ENCODE measurements at regions not wholly inside any gene's neighbourhood (a gene's known extent, or its start where the extent isn't known, plus 50 kb on each side); places are given as distances from the start of the nearest gene placed in this dataset.
"Not testable (repeated sequence)": the region's sequence is repeated elsewhere in the genome, so short reads cannot be mapped to it uniquely, and the experiment has no call there.

DNA sequence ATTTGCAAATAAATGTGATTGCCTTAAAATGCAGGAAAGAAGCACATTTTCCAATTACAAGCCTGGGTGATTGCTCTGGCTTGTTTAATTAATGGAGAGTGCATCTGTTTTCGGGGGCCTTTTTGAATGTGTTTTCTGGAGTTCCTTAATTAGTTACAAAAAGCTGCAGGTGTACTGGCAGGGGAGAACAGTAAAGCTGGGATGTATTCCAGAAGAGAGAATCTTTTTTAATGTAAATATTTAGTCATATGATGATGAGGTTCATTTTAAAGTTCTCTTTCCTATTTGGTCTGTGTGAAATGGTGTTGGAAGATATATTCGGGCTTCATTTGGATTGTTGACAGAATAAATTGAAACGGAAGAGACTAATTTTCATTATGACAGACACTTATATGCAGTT is 70.9 kb upstream of the N4BP1 start:
- no peak for DNase-seq (ENCODE audit: low spot score)

DNA sequence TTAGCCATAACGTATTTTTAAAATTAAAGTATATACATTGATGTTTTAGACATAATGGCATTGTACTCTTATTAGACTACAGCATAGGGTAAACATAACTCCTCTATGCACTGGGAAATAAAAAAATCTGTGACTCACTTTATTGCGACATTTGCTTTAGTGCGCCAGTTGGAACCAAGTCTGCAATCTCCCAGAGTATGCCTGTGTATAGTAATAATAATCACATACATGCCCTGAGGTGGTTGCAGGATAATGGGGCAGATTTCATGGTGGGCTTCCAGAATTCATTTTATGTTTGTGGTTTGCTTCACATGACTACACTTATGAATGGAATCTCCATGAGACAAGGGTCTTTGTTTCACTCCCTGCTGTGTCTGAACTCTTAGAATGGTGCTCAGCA is 66.9 kb upstream of the N4BP1 start:
- no peak for DNase-seq (ENCODE audit: low spot score)

DNA sequence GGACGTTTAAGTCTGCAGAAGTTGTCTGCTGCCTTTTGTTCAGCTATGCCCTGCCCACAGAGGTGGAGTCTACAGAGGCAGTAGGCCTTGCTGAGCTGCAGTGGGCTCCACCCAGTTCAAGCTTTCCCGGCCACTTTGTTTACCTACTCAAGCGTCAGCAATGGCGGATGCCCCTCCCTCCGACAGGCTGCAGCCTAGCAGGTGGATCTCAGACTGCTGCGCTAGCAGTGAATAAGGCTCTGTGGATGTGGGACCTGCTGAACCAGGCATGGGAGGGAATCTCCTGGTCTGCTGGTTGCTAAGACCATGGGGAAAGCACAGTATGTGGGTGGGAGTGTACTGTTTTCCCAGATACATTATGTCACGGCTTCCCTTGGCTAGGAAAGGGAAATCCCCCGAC is 58.2 kb upstream of the N4BP1 start:
- DNase-seq (ENCODE audit: low spot score): not testable (repeated sequence)

DNA sequence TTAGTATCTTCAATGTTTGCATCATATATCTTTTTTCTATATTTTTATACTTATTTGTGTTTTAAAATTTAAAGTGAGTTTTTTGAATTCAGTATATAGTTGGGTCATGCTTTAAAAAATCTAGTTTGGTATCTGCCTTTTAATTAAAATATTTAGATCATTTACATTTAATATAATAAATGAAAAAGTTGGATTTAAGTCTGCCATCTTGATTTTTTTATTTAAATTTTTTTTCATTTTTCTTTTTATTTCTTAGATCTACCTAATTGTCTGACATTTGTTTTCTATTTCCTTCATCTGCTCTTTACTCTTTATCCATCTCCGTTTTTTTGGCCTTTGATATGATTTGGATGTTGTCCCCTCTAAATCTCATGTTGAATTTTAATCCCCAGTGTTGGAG is 50.0 kb upstream of the N4BP1 start:
- no peak for DNase-seq (ENCODE audit: low spot score)

Data from kidney capillary endothelial cell (primary cell).